ENCODE measurements at regions not wholly inside any gene's neighbourhood (a gene's known extent, or its start where the extent isn't known, plus 50 kb on each side); places are given as distances from the start of the nearest gene placed in this dataset.
"Not testable (repeated sequence)": the region's sequence is repeated elsewhere in the genome, so short reads cannot be mapped to it uniquely, and the experiment has no call there.

GRCh38 chr1:209183195-209183594 is 400.3 kb upstream of the CAMK1G start:
- DNase-seq (ENCODE audit: low spot score) = no peak

- DNase-seq (ENCODE audit: low spot score) = no peak
Observed at GRCh38 chr1:209187589-209187988, 395.9 kb upstream of the CAMK1G start.

- peak; percentile 31 for DNase-seq (ENCODE audit: low spot score)
Observed at GRCh38 chr1:209190591-209191261, 392.8 kb upstream of the CAMK1G start.

GRCh38 chr1:209191262-209191634 is 392.3 kb upstream of the CAMK1G start:
- DNase-seq (ENCODE audit: low spot score) = no peak

GRCh38 chr1:209196140-209196539 is 387.4 kb upstream of the CAMK1G start:
- no peak for DNase-seq (ENCODE audit: low spot score)

- no peak for DNase-seq (ENCODE audit: low spot score)
Observed at GRCh38 chr1:209198961-209199750, 384.4 kb upstream of the CAMK1G start.

GRCh38 chr1:209199822-209200221 is 383.7 kb upstream of the CAMK1G start:
- no peak for DNase-seq (ENCODE audit: low spot score)

- not testable (repeated sequence) for DNase-seq (ENCODE audit: low spot score)
Observed at GRCh38 chr1:209202321-209202720, 381.2 kb upstream of the CAMK1G start.

- peak; percentile 24 for DNase-seq (ENCODE audit: low spot score)
Observed at GRCh38 chr1:209202830-209203532, 380.5 kb upstream of the CAMK1G start.

GRCh38 chr1:209203533-209203895 is 380.0 kb upstream of the CAMK1G start:
- no peak for DNase-seq (ENCODE audit: low spot score)

- DNase-seq (ENCODE audit: low spot score) = no peak
Observed at GRCh38 chr1:209205039-209205438, 378.5 kb upstream of the CAMK1G start.

- no peak for DNase-seq (ENCODE audit: low spot score)
Observed at GRCh38 chr1:209207126-209207700, 376.3 kb upstream of the CAMK1G start.

- peak; percentile 11 for DNase-seq (ENCODE audit: low spot score)
Observed at GRCh38 chr1:209207701-209208286, 375.7 kb upstream of the CAMK1G start.

- no peak for DNase-seq (ENCODE audit: low spot score)
Observed at GRCh38 chr1:209208648-209209047, 374.9 kb upstream of the CAMK1G start.

GRCh38 chr1:209213989-209214388 is 369.5 kb upstream of the CAMK1G start:
- no peak for DNase-seq (ENCODE audit: low spot score)

- DNase-seq (ENCODE audit: low spot score) = no peak
Observed at GRCh38 chr1:209215826-209216225, 367.7 kb upstream of the CAMK1G start.

GRCh38 chr1:209218113-209218512 is 365.4 kb upstream of the CAMK1G start:
- no peak for DNase-seq (ENCODE audit: low spot score)

GRCh38 chr1:209218981-209219380 is 364.5 kb upstream of the CAMK1G start:
- no peak for DNase-seq (ENCODE audit: low spot score)

- DNase-seq (ENCODE audit: low spot score) = no peak
Observed at GRCh38 chr1:209219791-209220524, 363.6 kb upstream of the CAMK1G start.

- no peak for DNase-seq (ENCODE audit: low spot score)
Observed at GRCh38 chr1:209222826-209223225, 360.7 kb upstream of the CAMK1G start.

GRCh38 chr1:209223791-209224190 is 359.7 kb upstream of the CAMK1G start:
- no peak for DNase-seq (ENCODE audit: low spot score)

GRCh38 chr1:209224886-209225285 is 358.6 kb upstream of the CAMK1G start:
- DNase-seq (ENCODE audit: low spot score) = no peak
